Tibial nerve (tissue), 4 donors: ENCODE measurements at regions not wholly inside any gene's neighbourhood (a gene's known extent, or its start where the extent isn't known, plus 50 kb on each side); places are given as distances from the start of the nearest gene placed in this dataset. TPM values are rescaled to one million over a fixed set of nuclear protein-coding genes. Genes with fewer than 3 reads are reported as not detected.

Source experiments
- DNase-seq, 2 donors: peaks; one replicate each; pipeline ENCODE4 v3.0.0-alpha.2; 2019; ENCODE audit warnings: low spot score in 2 of 2
- H3K27ac ChIP-seq, 4 donors: fragments of 200-600 bp; sonication (generic) in 3 of 4; one replicate each; pipeline ENCODE4 v1.5.1; 2017 to 2019; ENCODE audit warnings: mild to moderate bottlenecking in 1 of 4
- H3K27me3 ChIP-seq, 2 donors: fragments of 200-600 bp; sonication (generic) in 1 of 2; one replicate each; pipeline versions ENCODE4 v1.5.1 to v1.6.0; 2017 to 2019
- H3K36me3 ChIP-seq, 3 donors: fragments of 200-600 bp; sonication (generic); one replicate each; pipeline ENCODE4 v1.5.1; 2018 to 2019
- H3K4me1 ChIP-seq, 4 donors: fragments of 200-600 bp; sonication (generic) in 3 of 4; one replicate each; pipeline ENCODE4 v1.5.1; 2017 to 2019
- H3K4me3 ChIP-seq, 4 donors: fragments of 200-600 bp; sonication (generic) in 3 of 4; one replicate each; pipeline ENCODE4 v1.5.1; 2017 to 2019; ENCODE audit warnings: mild to moderate bottlenecking in 1 of 4, moderate library complexity in 1 of 4
- H3K9me3 ChIP-seq, 4 donors: fragments of 200-600 bp; sonication (generic) in 3 of 4; one replicate each; pipeline ENCODE4 v1.5.1; 2017 to 2019
- CTCF ChIP-seq, 5 experiments: fragments of 200-600 bp in 3 of 5; fragments of 450-650 bp in 2 of 5; sonication (generic) in 3 of 5; IDR thresholded peaks; one replicate each; pipeline ENCODE4 v1.5.1; 2016 to 2019; ENCODE audit warnings: antibody characterized with exemption in 5 of 5, mild to moderate bottlenecking in 3 of 5, moderate library complexity in 2 of 5
- EP300 ChIP-seq, 2 donors: sonication (generic); formaldehyde crosslinking; IDR thresholded peaks; one replicate each; pipeline ENCODE4 v1.6.1; 2017; ENCODE audit warnings: antibody characterized with exemption in 2 of 2, mild to moderate bottlenecking in 1 of 2
- POLR2A ChIP-seq, 2 donors: fragments of 450-650 bp; IDR thresholded peaks; one replicate each; pipeline ENCODE4 v1.6.1; 2017; ENCODE audit warnings: antibody characterized with exemption in 2 of 2, mild to moderate bottlenecking in 2 of 2, moderate library complexity in 2 of 2
- WGBS, 2 donors: methylation state at CpG; one replicate each; pipeline ENCODE4 v1.1.5; 2018; 5-methylcytosine and 5-hydroxymethylcytosine counted together
- small RNA-seq: library from RNA; depleted of rRNA; stranded (forward); fragments of <200 nt; gene quantifications from one replicate; pipeline ENCODE3, GENCODE V24; 2016

- TF ChIP-seq EP300 (IDR thresholded peaks at IDR 0.05) (no peak), POLR2A (IDR thresholded peaks at IDR 0.05) (no peak), CTCF (IDR thresholded peaks at IDR 0.05) (no peak)
- Histone ChIP-seq H3K27me3 (no peaks in the 10 kb centered on the region), H3K4me3 (no peak overlapping the region), H3K27ac (no peak overlapping the region), H3K36me3 (no peaks in the 10 kb centered on the region), H3K4me1 (no peaks in the 10 kb centered on the region), H3K9me3 (peaks cover 0 to 9% (median 0%) of the 10 kb centered on the region in 4 donors)
- 65% methylated on average over 3 of the region's 3 CpGs for WGBS, 2 donors
- no peak for DNase-seq
Measured at GRCh38 chr6:15713325-15713724, 50.5 kb upstream of the DTNBP1 start.

- no peak for DNase-seq
- H3K4me3 ChIP-seq = no peak overlapping the region
- TF ChIP-seq CTCF (IDR thresholded peaks at IDR 0.05) (no peak), EP300 (IDR thresholded peaks at IDR 0.05) (no peak), POLR2A (IDR thresholded peaks at IDR 0.05) (no peak)
- WGBS, 2 donors = 6 to 33% methylated on average over 1 of the region's 1 CpG
- no peak overlapping the region for H3K27ac ChIP-seq
- H3K9me3 ChIP-seq = peaks cover 0 to 9% (median 0%) of the 10 kb centered on the region in 4 donors
- H3K4me1 ChIP-seq = no peaks in the 10 kb centered on the region
- H3K36me3 ChIP-seq = no peaks in the 10 kb centered on the region
- no peaks in the 10 kb centered on the region for H3K27me3 ChIP-seq
Measured at GRCh38 chr6:15712797-15713196, 50.0 kb upstream of the DTNBP1 start.

Small RNA genes in the stretch of these regions (small RNA-seq; reads per million reads assigned to genes)
- gene AL365265.1 = not detected
